Calu3 (cell line): ENCODE measurements at regions not wholly inside any gene's neighbourhood (a gene's known extent, or its start where the extent isn't known, plus 50 kb on each side); places are given as distances from the start of the nearest gene placed in this dataset.

Experiments
- BruUV-seq: library from RNA; stranded (reverse); fragments of 400-500 nt; replicated peaks from 2 replicates; lab custom pipeline; 2021; lab: Mats Ljungman, UMichigan
- CTCF ChIA-PET: fragments of 300-600 bp; sonication (Branson Sonifier 250); formaldehyde crosslinking; loops from one replicate; lab custom pipeline; 2022; ENCODE audit warnings: antibody characterized with exemption; lab: Charles Lee
- DNase-seq: peaks from one replicate; pipeline ENCODE4 v3.0.0; 2022
- H3K27ac Mint-ChIP-seq: one replicate; pipeline ENCODE4 v1.8.0; 2022; ENCODE audit warnings: mixed read lengths; ENCODE audit not compliant: unreplicated experiment
- H3K27me3 Mint-ChIP-seq: one replicate; pipeline ENCODE4 v1.8.0; 2022; ENCODE audit warnings: mixed read lengths; ENCODE audit not compliant: unreplicated experiment
- H3K36me3 Mint-ChIP-seq: one replicate; pipeline ENCODE4 v1.8.0; 2022; ENCODE audit warnings: mild to moderate bottlenecking, moderate library complexity, mixed read lengths; ENCODE audit not compliant: insufficient read depth, unreplicated experiment
- H3K4me1 Mint-ChIP-seq: one replicate; pipeline ENCODE4 v1.8.0; 2022; ENCODE audit warnings: mild to moderate bottlenecking, low read depth, mixed read lengths; ENCODE audit not compliant: unreplicated experiment
- H3K4me3 Mint-ChIP-seq: one replicate; pipeline ENCODE4 v1.8.0; 2022; ENCODE audit warnings: mild to moderate bottlenecking, low read depth, moderate library complexity, mixed read lengths; ENCODE audit not compliant: unreplicated experiment
- H3K9me3 Mint-ChIP-seq: one replicate; pipeline ENCODE4 v1.8.0; 2022; ENCODE audit warnings: low read depth, mixed read lengths; ENCODE audit not compliant: unreplicated experiment
- CTCF ChIP-seq: fragments of 200-600 bp; IDR thresholded peaks from one replicate; pipeline ENCODE4 v1.8.0; 2022; ENCODE audit warnings: antibody characterized with exemption; ENCODE audit not compliant: unreplicated experiment
- intact Hi-C: fragments of 100-400 bp; cut with micrococcal nuclease; formaldehyde crosslinking; loops from one replicate; pipeline ENCODE4 v1.10.0; 2022; ENCODE audit not compliant: unreplicated experiment

DNA sequence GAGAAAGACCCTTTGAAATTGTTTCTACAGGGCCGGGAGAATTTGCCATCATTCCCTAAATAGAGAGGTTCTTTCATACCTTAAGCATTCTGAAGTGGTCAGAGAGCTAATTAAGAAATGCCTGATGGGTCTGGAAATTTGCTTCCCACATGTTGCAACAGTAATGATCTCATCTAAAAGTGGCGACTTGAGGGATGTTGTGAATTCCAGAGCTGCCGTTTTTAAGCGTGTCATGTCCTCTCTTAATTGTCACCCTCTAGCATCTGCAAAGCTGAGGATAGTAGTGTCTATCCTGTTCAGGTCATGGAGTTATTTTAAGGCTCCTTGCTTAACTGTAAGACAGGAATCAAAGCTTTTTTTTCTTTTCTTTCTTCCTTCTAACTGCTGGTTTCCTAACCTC is 60.4 kb downstream of the FOS start:
- no peak for TF ChIP-seq CTCF
- DNase-seq, result no peak
- Mint-ChIP-seq H3K27me3 (peaks cover 59% of the 10 kb centered on the region), H3K36me3 (no peaks in the 10 kb centered on the region), H3K27ac (no peak overlapping the region), H3K9me3 (no peaks in the 10 kb centered on the region), H3K4me1 (no peaks in the 10 kb centered on the region), H3K4me3 (no peak overlapping the region)
- no TSS peak for BruUV-seq
- intact Hi-C loops, result no loop called here
- CTCF ChIA-PET, result no interaction called here

GRCh38 chr14:75340921-75341320 is 62.3 kb downstream of the FOS start:
- no peak for DNase-seq
- intact Hi-C loops, result no loop called here
- H3K36me3 Mint-ChIP-seq, result no peaks in the 10 kb centered on the region
- no peaks in the 10 kb centered on the region for H3K9me3 Mint-ChIP-seq
- peaks cover 77% of the 10 kb centered on the region for H3K27me3 Mint-ChIP-seq
- CTCF ChIA-PET, result no interaction called here
- H3K27ac Mint-ChIP-seq, result no peak overlapping the region
- TF ChIP-seq CTCF, result no peak
- no TSS peak for BruUV-seq
- no peak overlapping the region for H3K4me3 Mint-ChIP-seq
- H3K4me1 Mint-ChIP-seq, result no peaks in the 10 kb centered on the region

DNA sequence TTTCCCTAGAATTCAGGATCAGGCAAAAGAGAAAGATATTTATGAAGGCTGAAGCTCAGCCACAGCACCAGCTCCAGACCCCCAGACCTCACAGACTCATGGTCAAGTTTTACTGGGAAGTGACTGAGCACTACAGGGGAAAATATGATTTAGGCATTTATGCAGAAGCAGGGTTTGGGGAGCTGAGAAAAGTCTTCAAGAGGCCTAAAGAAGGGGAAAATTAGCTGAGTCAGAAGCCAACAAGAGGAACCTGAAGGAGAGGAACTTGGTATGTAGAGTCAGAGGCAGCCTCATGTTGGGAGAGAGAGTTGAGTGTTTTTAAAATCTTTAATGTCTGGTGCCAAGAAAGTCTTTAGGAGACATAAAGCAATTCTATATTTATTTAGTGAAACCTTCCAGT is 63.0 kb downstream of the FOS start:
- no peak for DNase-seq
- BruUV-seq, result no TSS peak
- Mint-ChIP-seq H3K27me3 (peaks cover 82% of the 10 kb centered on the region), H3K36me3 (no peaks in the 10 kb centered on the region), H3K9me3 (no peaks in the 10 kb centered on the region), H3K4me1 (no peaks in the 10 kb centered on the region), H3K27ac (no peak overlapping the region), H3K4me3 (no peak overlapping the region)
- CTCF ChIA-PET, result no interaction called here
- TF ChIP-seq CTCF, result no peak
- intact Hi-C loops, result no loop called here

DNA sequence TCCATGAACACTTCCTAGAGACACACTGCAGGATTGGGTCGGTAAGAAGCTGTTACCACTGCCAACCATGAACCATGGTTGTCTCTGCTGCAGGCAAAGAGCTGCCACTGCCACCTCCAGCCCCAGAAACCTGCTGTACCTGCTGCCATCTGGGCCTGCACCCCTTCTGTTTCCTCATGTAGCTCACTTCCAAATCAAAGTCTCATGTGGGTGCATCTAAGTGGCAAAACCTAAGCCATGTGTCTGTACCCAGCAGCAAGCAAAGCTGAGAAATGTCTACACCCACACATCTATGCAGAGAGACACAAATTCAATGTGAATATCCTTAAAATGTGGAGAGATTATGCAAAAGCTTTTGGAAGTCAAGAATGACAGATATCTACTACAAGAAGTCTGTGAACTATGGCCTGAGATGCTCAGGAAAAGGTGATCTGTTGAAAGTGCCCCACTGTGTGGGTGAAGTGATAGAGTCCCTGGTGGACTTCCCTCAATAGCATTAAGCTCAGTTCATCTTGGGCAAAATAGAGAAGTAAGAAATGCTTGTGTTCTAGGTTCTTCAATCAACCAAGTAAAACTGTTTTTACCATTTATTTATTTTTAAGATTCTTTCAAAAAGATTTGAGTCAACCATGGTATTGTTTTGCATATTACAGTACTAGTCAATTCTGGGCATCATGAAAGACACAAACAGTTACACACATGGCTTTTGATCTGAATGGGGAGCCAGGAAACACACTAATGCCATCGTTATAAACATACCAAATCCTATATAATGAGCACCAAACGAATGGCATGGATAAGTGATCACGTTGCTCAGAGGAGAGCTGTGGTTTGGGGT is 64.4 kb downstream of the FOS start:
- Mint-ChIP-seq H3K9me3 (no peaks in the 10 kb centered on the region), H3K36me3 (no peaks in the 10 kb centered on the region), H3K27ac (no peak overlapping the region), H3K4me1 (no peaks in the 10 kb centered on the region), H3K27me3 (peaks cover 89% of the 10 kb centered on the region), H3K4me3 (no peak overlapping the region)
- no peak for TF ChIP-seq CTCF
- DNase-seq, result no peak
- BruUV-seq, result no TSS peak
- intact Hi-C loops, result no loop called here
- CTCF ChIA-PET, result interaction anchor here (0.6 kb wide), 1 partner anchor 140 kb away, joined by 3 read pairs; no protein-coding TSS in a partner anchor
